GM23338 (cell line): ENCODE measurements at regions not wholly inside any gene's neighbourhood (a gene's known extent, or its start where the extent isn't known, plus 50 kb on each side); places are given as distances from the start of the nearest gene placed in this dataset.

Experiments used
- ATAC-seq: fragments of 200-7000 bp; cut with Tn5 transposase; 3 replicates; pipeline ENCODE4 v1.9.1; 2020
- DNase-seq: peaks from one replicate; pipeline ENCODE4 v3.0.0-alpha.2; 2015; ENCODE audit warnings: low spot score
- H2AFZ ChIP-seq: fragments of 200-600 bp; sonication (generic); 2 replicates; pipeline ENCODE4 v1.8.0; 2016; ENCODE audit warnings: antibody characterized with exemption, mild to moderate bottlenecking, moderate library complexity
- H3F3A ChIP-seq: fragments of 200-600 bp; sonication (generic); replicated peaks from 2 replicates; pipeline ENCODE4 v1.8.0; 2017; ENCODE audit warnings: antibody characterized with exemption, mixed run types, low read depth
- H3K27ac ChIP-seq: fragments of 200-600 bp; sonication (generic); 2 replicates; pipeline ENCODE4 v1.6.1; 2016; ENCODE audit warnings: low read depth
- H3K27me3 ChIP-seq: fragments of 200-600 bp; sonication (generic); 2 replicates; pipeline ENCODE4 v1.8.0; 2016; ENCODE audit warnings: mild to moderate bottlenecking, mixed run types, moderate library complexity; ENCODE audit not compliant: insufficient read depth
- H3K36me3 ChIP-seq: fragments of 200-600 bp; sonication (generic); 2 replicates; pipeline ENCODE4 v1.8.0; 2016; ENCODE audit warnings: mild to moderate bottlenecking; ENCODE audit not compliant: insufficient read depth
- H3K4me1 ChIP-seq: fragments of 200-600 bp; sonication (generic); 2 replicates; pipeline ENCODE4 v1.8.0; 2016; ENCODE audit warnings: mild to moderate bottlenecking, moderate library complexity; ENCODE audit not compliant: insufficient read depth
- H3K4me2 ChIP-seq: fragments of 200-600 bp; sonication (generic); 2 replicates; pipeline ENCODE4 v1.7.1; 2017; ENCODE audit warnings: mixed run types
- H3K4me3 ChIP-seq: fragments of 200-600 bp; sonication (generic); 2 replicates; pipeline ENCODE4 v1.6.1; 2016; ENCODE audit warnings: mixed run types
- H3K79me2 ChIP-seq: fragments of 200-600 bp; sonication (generic); replicated peaks from 2 replicates; pipeline ENCODE4 v1.8.0; 2017; ENCODE audit warnings: mild to moderate bottlenecking; ENCODE audit not compliant: insufficient read depth
- H3K9me2 ChIP-seq: fragments of 200-600 bp; sonication (generic); 2 replicates; pipeline ENCODE4 v1.8.0; 2017; ENCODE audit not compliant: insufficient read depth
- H4K20me1 ChIP-seq: fragments of 200-600 bp; sonication (generic); replicated peaks from 2 replicates; pipeline ENCODE4 v1.8.0; 2017; ENCODE audit warnings: mild to moderate bottlenecking; ENCODE audit not compliant: insufficient read depth
- H3K27ac Mint-ChIP-seq: 2 replicates; pipeline ENCODE4 v1.8.0; 2020; ENCODE audit warnings: inconsistent platforms, mild to moderate bottlenecking, moderate library complexity, mixed read lengths
- H3K27me3 Mint-ChIP-seq: 3 replicates; pipeline ENCODE4 v1.8.0; 2022; ENCODE audit warnings: low read depth, mild to moderate bottlenecking, moderate library complexity, mixed read lengths, inconsistent platforms; ENCODE audit not compliant: insufficient read depth, poor library complexity
- H3K36me3 Mint-ChIP-seq: 3 replicates; pipeline ENCODE4 v1.8.0; 2021; ENCODE audit warnings: low read depth, mild to moderate bottlenecking, inconsistent platforms, moderate library complexity, mixed read lengths
- H3K4me1 Mint-ChIP-seq: 3 replicates; pipeline ENCODE4 v1.8.0; 2020; ENCODE audit warnings: mild to moderate bottlenecking, inconsistent platforms, mixed read lengths
- H3K4me3 Mint-ChIP-seq: 3 replicates; pipeline ENCODE4 v1.8.0; 2021; ENCODE audit warnings: moderate library complexity, mild to moderate bottlenecking, inconsistent platforms, mixed read lengths
- H3K9me3 Mint-ChIP-seq: 3 replicates; pipeline ENCODE4 v1.8.0; 2020; ENCODE audit warnings: moderate library complexity, mild to moderate bottlenecking, inconsistent platforms, mixed read lengths
- CREB1 ChIP-seq: fragments of 250-450 bp; sonication (Bioruptor Pico); IDR thresholded peaks from 2 replicates; pipeline ENCODE4 v1.5.0; 2020; ENCODE audit warnings: low read depth, mild to moderate bottlenecking, moderate library complexity
- EZH2 ChIP-seq: fragments of 200-600 bp; sonication (generic); IDR thresholded peaks from one replicate; pipeline ENCODE4 v1.8.0; 2017; ENCODE audit warnings: antibody characterized with exemption, mild to moderate bottlenecking, low read depth; ENCODE audit not compliant: unreplicated experiment
- EZH2phosphoT487 ChIP-seq: fragments of 200-600 bp; sonication (generic); IDR thresholded peaks from one replicate; pipeline ENCODE4 v1.8.1; 2018; ENCODE audit warnings: antibody characterized with exemption; ENCODE audit not compliant: unreplicated experiment
- JUNB ChIP-seq: IDR thresholded peaks from one replicate; pipeline ENCODE4 v1.6.1; 2016; ENCODE audit warnings: antibody characterized with exemption; ENCODE audit not compliant: unreplicated experiment
- NANOG ChIP-seq: IDR thresholded peaks from 2 replicates; pipeline ENCODE4 v1.6.1; 2016; ENCODE audit warnings: antibody characterized with exemption, borderline replicate concordance
- POLR2AphosphoS5 ChIP-seq: IDR thresholded peaks from 2 replicates; pipeline ENCODE4 v1.6.1; 2016; ENCODE audit warnings: antibody characterized with exemption, low read depth
- STAT1 ChIP-seq: IDR thresholded peaks from one replicate; pipeline ENCODE4 v1.6.1; 2016; ENCODE audit warnings: antibody characterized with exemption; ENCODE audit not compliant: unreplicated experiment
- ZNF114 ChIP-seq: fragments of 250-450 bp; sonication (Bioruptor Pico); IDR thresholded peaks from 2 replicates; pipeline ENCODE4 v1.5.0; 2020; ENCODE audit warnings: mild to moderate bottlenecking, moderate library complexity
- ZNF331 ChIP-seq: fragments of 250-450 bp; sonication (Bioruptor Pico); IDR thresholded peaks from 2 replicates; pipeline ENCODE4 v1.5.0; 2020; ENCODE audit warnings: low read depth, mild to moderate bottlenecking, moderate library complexity
- ZNF462 ChIP-seq: fragments of 250-450 bp; sonication (Bioruptor Pico); IDR thresholded peaks from 2 replicates; pipeline ENCODE4 v1.5.0; 2020; ENCODE audit warnings: mild to moderate bottlenecking, moderate library complexity
- TF ChIP-seq, protein P1 (sequence below): IDR thresholded peaks from 2 replicates; pipeline ENCODE4 v1.6.1; 2016; ENCODE audit warnings: antibody characterized with exemption
- TF ChIP-seq, protein P2 (sequence below): IDR thresholded peaks from one replicate; pipeline ENCODE4 v1.6.1; 2018; ENCODE audit warnings: antibody characterized with exemption; ENCODE audit not compliant: unreplicated experiment

DNA sequence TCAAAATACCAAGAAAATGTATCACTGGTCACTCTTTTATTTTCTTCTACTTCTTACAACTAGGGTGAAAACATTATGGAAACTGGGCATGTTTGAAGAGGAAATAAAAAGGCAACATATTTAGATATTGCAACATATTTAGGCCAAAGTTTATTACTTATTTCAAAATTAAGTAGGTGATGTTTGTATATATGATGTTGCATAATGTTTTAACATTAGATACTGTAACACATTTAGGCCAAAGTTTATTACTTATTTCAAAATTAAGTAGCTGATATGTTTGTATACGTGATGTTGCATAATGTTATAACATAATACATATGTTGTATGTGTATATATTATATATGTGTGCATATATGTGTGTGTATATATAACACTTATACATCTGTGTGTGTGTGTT is 451.3 kb downstream of the LIG4 start:
- Histone ChIP-seq H3K27me3 (no peaks in the 10 kb centered on the region), H3K4me1 (peaks cover 12% of the 10 kb centered on the region), H3F3A (no peaks in the 10 kb centered on the region), H3K9me2 (no peaks in the 10 kb centered on the region), H2AFZ (no peak overlapping the region), H3K4me2 (no peak overlapping the region), H3K4me3 (no peak overlapping the region), H3K79me2 (no peaks in the 10 kb centered on the region; the same call in 1 of the 2 replicates), H4K20me1 (no peaks in the 10 kb centered on the region), H3K27ac (no peak overlapping the region), H3K36me3 (no peaks in the 10 kb centered on the region)
- TF ChIP-seq ZNF331 (no peak), POLR2AphosphoS5 (no peak)
- ATAC-seq (no peak), DNase-seq (no peak)
- Mint-ChIP-seq H3K9me3 (peaks cover 4% of the 10 kb centered on the region; the same call in 1 of the 3 replicates), H3K4me3 (no peak overlapping the region), H3K27ac (no peak overlapping the region), H3K27me3 (no peaks in the 10 kb centered on the region), H3K4me1 (peaks cover 13% of the 10 kb centered on the region), H3K36me3 (peaks cover 6% of the 10 kb centered on the region; the same call in 2 of the 3 replicates)

DNA sequence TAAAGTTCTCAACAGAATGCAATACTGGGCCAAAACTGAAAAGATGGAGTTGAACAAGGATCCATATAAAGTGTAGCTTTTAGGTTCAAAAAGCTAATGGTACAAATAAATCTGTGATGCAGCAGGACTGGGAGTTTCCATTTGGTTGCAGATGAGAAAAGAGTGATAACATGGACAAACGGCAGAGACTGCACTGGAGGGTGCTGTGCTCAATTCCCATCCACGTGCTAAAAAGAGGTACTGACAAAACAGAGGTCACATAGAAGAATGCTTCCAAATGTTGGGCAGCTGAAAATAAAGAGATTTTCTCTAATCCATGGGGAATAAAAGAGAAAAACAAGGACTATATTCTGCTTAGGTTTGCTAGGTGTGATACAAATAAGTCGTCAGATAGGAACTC is 461.6 kb downstream of the LIG4 start:
- Mint-ChIP-seq H3K36me3 (no peaks in the 10 kb centered on the region), H3K9me3 (no peaks in the 10 kb centered on the region), H3K27ac (no peak overlapping the region), H3K4me1 (peaks cover 42% of the 10 kb centered on the region), H3K4me3 (no peak overlapping the region), H3K27me3 (no peaks in the 10 kb centered on the region)
- peaks cover 26% of the 10 kb centered on the region for H3K4me1 ChIP-seq
- no peaks in the 10 kb centered on the region for H3K9me2 ChIP-seq
- H3K27ac ChIP-seq, result no peak overlapping the region
- H2AFZ ChIP-seq, result no peak overlapping the region
- DNase-seq (no peak), ATAC-seq (peak; percentile 47; the same call in 2 of the 3 replicates)
- no peaks in the 10 kb centered on the region for H3K27me3 ChIP-seq
- H4K20me1 ChIP-seq, result no peaks in the 10 kb centered on the region
- H3K36me3 ChIP-seq, result no peaks in the 10 kb centered on the region
- H3K4me2 ChIP-seq, result no peak overlapping the region
- H3F3A ChIP-seq, result no peaks in the 10 kb centered on the region
- H3K79me2 ChIP-seq, result no peaks in the 10 kb centered on the region; the same call in 1 of the 2 replicates
- H3K4me3 ChIP-seq, result no peak overlapping the region
- TF ChIP-seq, protein P1, sequence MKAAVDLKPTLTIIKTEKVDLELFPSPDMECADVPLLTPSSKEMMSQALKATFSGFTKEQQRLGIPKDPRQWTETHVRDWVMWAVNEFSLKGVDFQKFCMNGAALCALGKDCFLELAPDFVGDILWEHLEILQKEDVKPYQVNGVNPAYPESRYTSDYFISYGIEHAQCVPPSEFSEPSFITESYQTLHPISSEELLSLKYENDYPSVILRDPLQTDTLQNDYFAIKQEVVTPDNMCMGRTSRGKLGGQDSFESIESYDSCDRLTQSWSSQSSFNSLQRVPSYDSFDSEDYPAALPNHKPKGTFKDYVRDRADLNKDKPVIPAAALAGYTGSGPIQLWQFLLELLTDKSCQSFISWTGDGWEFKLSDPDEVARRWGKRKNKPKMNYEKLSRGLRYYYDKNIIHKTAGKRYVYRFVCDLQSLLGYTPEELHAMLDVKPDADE, result no peak
- TF ChIP-seq JUNB, result no peak
- TF ChIP-seq CREB1 (CRISPR knock-in tag), result no peak
- TF ChIP-seq NANOG, result no peak
- TF ChIP-seq STAT1, result no peak
- no peak for TF ChIP-seq POLR2AphosphoS5
- TF ChIP-seq, protein P2, sequence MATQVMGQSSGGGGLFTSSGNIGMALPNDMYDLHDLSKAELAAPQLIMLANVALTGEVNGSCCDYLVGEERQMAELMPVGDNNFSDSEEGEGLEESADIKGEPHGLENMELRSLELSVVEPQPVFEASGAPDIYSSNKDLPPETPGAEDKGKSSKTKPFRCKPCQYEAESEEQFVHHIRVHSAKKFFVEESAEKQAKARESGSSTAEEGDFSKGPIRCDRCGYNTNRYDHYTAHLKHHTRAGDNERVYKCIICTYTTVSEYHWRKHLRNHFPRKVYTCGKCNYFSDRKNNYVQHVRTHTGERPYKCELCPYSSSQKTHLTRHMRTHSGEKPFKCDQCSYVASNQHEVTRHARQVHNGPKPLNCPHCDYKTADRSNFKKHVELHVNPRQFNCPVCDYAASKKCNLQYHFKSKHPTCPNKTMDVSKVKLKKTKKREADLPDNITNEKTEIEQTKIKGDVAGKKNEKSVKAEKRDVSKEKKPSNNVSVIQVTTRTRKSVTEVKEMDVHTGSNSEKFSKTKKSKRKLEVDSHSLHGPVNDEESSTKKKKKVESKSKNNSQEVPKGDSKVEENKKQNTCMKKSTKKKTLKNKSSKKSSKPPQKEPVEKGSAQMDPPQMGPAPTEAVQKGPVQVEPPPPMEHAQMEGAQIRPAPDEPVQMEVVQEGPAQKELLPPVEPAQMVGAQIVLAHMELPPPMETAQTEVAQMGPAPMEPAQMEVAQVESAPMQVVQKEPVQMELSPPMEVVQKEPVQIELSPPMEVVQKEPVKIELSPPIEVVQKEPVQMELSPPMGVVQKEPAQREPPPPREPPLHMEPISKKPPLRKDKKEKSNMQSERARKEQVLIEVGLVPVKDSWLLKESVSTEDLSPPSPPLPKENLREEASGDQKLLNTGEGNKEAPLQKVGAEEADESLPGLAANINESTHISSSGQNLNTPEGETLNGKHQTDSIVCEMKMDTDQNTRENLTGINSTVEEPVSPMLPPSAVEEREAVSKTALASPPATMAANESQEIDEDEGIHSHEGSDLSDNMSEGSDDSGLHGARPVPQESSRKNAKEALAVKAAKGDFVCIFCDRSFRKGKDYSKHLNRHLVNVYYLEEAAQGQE, result no peak
- no peak for TF ChIP-seq EZH2phosphoT487
- no peak for TF ChIP-seq EZH2
- TF ChIP-seq ZNF331, result no peak
- TF ChIP-seq ZNF462 (CRISPR knock-in tag), result no peak
- no peak for TF ChIP-seq ZNF114
